ENCODE measurements at regions not wholly inside any gene's neighbourhood (a gene's known extent, or its start where the extent isn't known, plus 50 kb on each side); places are given as distances from the start of the nearest gene placed in this dataset.

GRCh38 chr17:69900101-69900500, 174.9 kb upstream of the KCNJ16 start:
- Histone ChIP-seq H3K27ac (ENCODE audit: low read depth, low read length) (no peak overlapping the region), H3K4me3 (ENCODE audit: low read length) (no peak overlapping the region), H3K4me1 (ENCODE audit: insufficient read depth, low read length) (no peaks in the 10 kb centered on the region), H3K9ac (ENCODE audit: low read depth, low read length) (no peak overlapping the region), H3K36me3 (ENCODE audit: insufficient read depth, low read length) (no peaks in the 10 kb centered on the region), H3K9me3 (ENCODE audit: insufficient read depth, low read depth, low read length) (no peaks in the 10 kb centered on the region), H3K27me3 (ENCODE audit: insufficient read depth, low read length) (no peaks in the 10 kb centered on the region)
- WGBS: 96% methylated on average over 3 of the region's 3 CpGs

- H3K4me1 ChIP-seq (ENCODE audit: insufficient read depth, low read length): no peaks in the 10 kb centered on the region
- no peak overlapping the region for H3K9ac ChIP-seq (ENCODE audit: low read depth, low read length)
- no peak overlapping the region for H3K4me3 ChIP-seq (ENCODE audit: low read length)
- WGBS: 94% methylated on average over 8 of the region's 8 CpGs
- no peaks in the 10 kb centered on the region for H3K36me3 ChIP-seq (ENCODE audit: insufficient read depth, low read length)
- H3K27me3 ChIP-seq (ENCODE audit: insufficient read depth, low read length): no peaks in the 10 kb centered on the region
- H3K9me3 ChIP-seq (ENCODE audit: insufficient read depth, low read depth, low read length): no peaks in the 10 kb centered on the region
- H3K27ac ChIP-seq (ENCODE audit: low read depth, low read length): no peak overlapping the region
Observed at GRCh38 chr17:69900829-69901228, 174.2 kb upstream of the KCNJ16 start.

- no peaks in the 10 kb centered on the region for H3K27me3 ChIP-seq (ENCODE audit: insufficient read depth, low read length)
- H3K27ac ChIP-seq (ENCODE audit: low read depth, low read length): no peak overlapping the region
- H3K9me3 ChIP-seq (ENCODE audit: insufficient read depth, low read depth, low read length): no peaks in the 10 kb centered on the region
- H3K4me3 ChIP-seq (ENCODE audit: low read length): no peak overlapping the region
- H3K9ac ChIP-seq (ENCODE audit: low read depth, low read length): no peak overlapping the region
- H3K36me3 ChIP-seq (ENCODE audit: insufficient read depth, low read length): no peaks in the 10 kb centered on the region
- 97% methylated on average over 3 of the region's 4 CpGs for WGBS
- no peaks in the 10 kb centered on the region for H3K4me1 ChIP-seq (ENCODE audit: insufficient read depth, low read length)
Observed at GRCh38 chr17:69906306-69906705, 168.7 kb upstream of the KCNJ16 start.

- H3K4me1 ChIP-seq (ENCODE audit: insufficient read depth, low read length): no peaks in the 10 kb centered on the region
- no peaks in the 10 kb centered on the region for H3K27me3 ChIP-seq (ENCODE audit: insufficient read depth, low read length)
- no peaks in the 10 kb centered on the region for H3K36me3 ChIP-seq (ENCODE audit: insufficient read depth, low read length)
- no peak overlapping the region for H3K27ac ChIP-seq (ENCODE audit: low read depth, low read length)
- 95% methylated on average over 10 of the region's 11 CpGs for WGBS
- H3K4me3 ChIP-seq (ENCODE audit: low read length): no peak overlapping the region
- no peak overlapping the region for H3K9ac ChIP-seq (ENCODE audit: low read depth, low read length)
- H3K9me3 ChIP-seq (ENCODE audit: insufficient read depth, low read depth, low read length): no peaks in the 10 kb centered on the region
Observed at GRCh38 chr17:69907132-69907847, 167.7 kb upstream of the KCNJ16 start.

GRCh38 chr17:69908626-69909368, 166.2 kb upstream of the KCNJ16 start:
- Histone ChIP-seq H3K27ac (ENCODE audit: low read depth, low read length) (no peak overlapping the region), H3K27me3 (ENCODE audit: insufficient read depth, low read length) (no peaks in the 10 kb centered on the region), H3K36me3 (ENCODE audit: insufficient read depth, low read length) (no peaks in the 10 kb centered on the region), H3K9ac (ENCODE audit: low read depth, low read length) (no peak overlapping the region), H3K4me1 (ENCODE audit: insufficient read depth, low read length) (no peaks in the 10 kb centered on the region), H3K4me3 (ENCODE audit: low read length) (no peak overlapping the region), H3K9me3 (ENCODE audit: insufficient read depth, low read depth, low read length) (no peaks in the 10 kb centered on the region)
- 90% methylated on average over 2 of the region's 3 CpGs for WGBS

- H3K4me1 ChIP-seq (ENCODE audit: insufficient read depth, low read length): no peaks in the 10 kb centered on the region
- H3K4me3 ChIP-seq (ENCODE audit: low read length): no peak overlapping the region
Observed at GRCh38 chr17:69909389-69909788, 165.6 kb upstream of the KCNJ16 start.

GRCh38 chr17:69912805-69913204, 162.2 kb upstream of the KCNJ16 start:
- no peaks in the 10 kb centered on the region for H3K36me3 ChIP-seq (ENCODE audit: insufficient read depth, low read length)

More at GRCh38 chr17:69909389-69909788, 165.6 kb upstream of the KCNJ16 start:
- no peaks in the 10 kb centered on the region for H3K36me3 ChIP-seq (ENCODE audit: insufficient read depth, low read length)
- no peaks in the 10 kb centered on the region for H3K27me3 ChIP-seq (ENCODE audit: insufficient read depth, low read length)
- no peak overlapping the region for H3K9ac ChIP-seq (ENCODE audit: low read depth, low read length)
- no peaks in the 10 kb centered on the region for H3K9me3 ChIP-seq (ENCODE audit: insufficient read depth, low read depth, low read length)
- no peak overlapping the region for H3K27ac ChIP-seq (ENCODE audit: low read depth, low read length)

GRCh38 chr17:69913216-69913615, 161.8 kb upstream of the KCNJ16 start:
- H3K9me3 ChIP-seq (ENCODE audit: insufficient read depth, low read depth, low read length): no peaks in the 10 kb centered on the region
- H3K9ac ChIP-seq (ENCODE audit: low read depth, low read length): no peak overlapping the region
- 100% methylated on average over 1 of the region's 2 CpGs for WGBS
- peaks cover 12% of the 10 kb centered on the region for H3K4me1 ChIP-seq (ENCODE audit: insufficient read depth, low read length)
- H3K36me3 ChIP-seq (ENCODE audit: insufficient read depth, low read length): no peaks in the 10 kb centered on the region
- no peak overlapping the region for H3K27ac ChIP-seq (ENCODE audit: low read depth, low read length)
- no peaks in the 10 kb centered on the region for H3K27me3 ChIP-seq (ENCODE audit: insufficient read depth, low read length)
- no peak overlapping the region for H3K4me3 ChIP-seq (ENCODE audit: low read length)

More at GRCh38 chr17:69912805-69913204, 162.2 kb upstream of the KCNJ16 start:
- 87% methylated on average over 2 of the region's 3 CpGs for WGBS
- no peak overlapping the region for H3K27ac ChIP-seq (ENCODE audit: low read depth, low read length)
- H3K27me3 ChIP-seq (ENCODE audit: insufficient read depth, low read length): no peaks in the 10 kb centered on the region
- no peak overlapping the region for H3K9ac ChIP-seq (ENCODE audit: low read depth, low read length)
- peaks cover 12% of the 10 kb centered on the region for H3K4me1 ChIP-seq (ENCODE audit: insufficient read depth, low read length)
- H3K9me3 ChIP-seq (ENCODE audit: insufficient read depth, low read depth, low read length): no peaks in the 10 kb centered on the region
- no peak overlapping the region for H3K4me3 ChIP-seq (ENCODE audit: low read length)

GRCh38 chr17:69913616-69914015, 161.4 kb upstream of the KCNJ16 start:
- WGBS: 100% methylated on average over 2 of the region's 2 CpGs
- no peak overlapping the region for H3K4me3 ChIP-seq (ENCODE audit: low read length)

GRCh38 chr17:69914520-69914919, 160.5 kb upstream of the KCNJ16 start:
- H3K4me3 ChIP-seq (ENCODE audit: low read length): no peak overlapping the region
- H3K36me3 ChIP-seq (ENCODE audit: insufficient read depth, low read length): no peaks in the 10 kb centered on the region
- H3K9ac ChIP-seq (ENCODE audit: low read depth, low read length): no peak overlapping the region
- no peaks in the 10 kb centered on the region for H3K27me3 ChIP-seq (ENCODE audit: insufficient read depth, low read length)
- H3K4me1 ChIP-seq (ENCODE audit: insufficient read depth, low read length): peaks cover 12% of the 10 kb centered on the region
- 100% methylated on average over 1 of the region's 1 CpG for WGBS
- no peaks in the 10 kb centered on the region for H3K9me3 ChIP-seq (ENCODE audit: insufficient read depth, low read depth, low read length)
- H3K27ac ChIP-seq (ENCODE audit: low read depth, low read length): no peak overlapping the region

More at GRCh38 chr17:69913616-69914015, 161.4 kb upstream of the KCNJ16 start:
- Histone ChIP-seq H3K36me3 (ENCODE audit: insufficient read depth, low read length) (no peaks in the 10 kb centered on the region), H3K9me3 (ENCODE audit: insufficient read depth, low read depth, low read length) (no peaks in the 10 kb centered on the region), H3K27ac (ENCODE audit: low read depth, low read length) (no peak overlapping the region), H3K9ac (ENCODE audit: low read depth, low read length) (no peak overlapping the region), H3K4me1 (ENCODE audit: insufficient read depth, low read length) (peaks cover 12% of the 10 kb centered on the region), H3K27me3 (ENCODE audit: insufficient read depth, low read length) (no peaks in the 10 kb centered on the region)

- Histone ChIP-seq H3K4me3 (ENCODE audit: low read length) (no peak overlapping the region), H3K9me3 (ENCODE audit: insufficient read depth, low read depth, low read length) (no peaks in the 10 kb centered on the region; the same call in 1 of the 2 replicates), H3K9ac (ENCODE audit: low read depth, low read length) (no peak overlapping the region), H3K27me3 (ENCODE audit: insufficient read depth, low read length) (no peaks in the 10 kb centered on the region), H3K27ac (ENCODE audit: low read depth, low read length) (no peak overlapping the region), H3K4me1 (ENCODE audit: insufficient read depth, low read length) (peaks cover 12% of the 10 kb centered on the region), H3K36me3 (ENCODE audit: insufficient read depth, low read length) (no peaks in the 10 kb centered on the region)
- 72% methylated on average over 1 of the region's 2 CpGs for WGBS
Observed at GRCh38 chr17:69916761-69917160, 158.3 kb upstream of the KCNJ16 start.

Measured in HUES64 (cell line).